ENCODE measurements at regions not wholly inside any gene's neighbourhood (a gene's known extent, or its start where the extent isn't known, plus 50 kb on each side); places are given as distances from the start of the nearest gene placed in this dataset.

DNA sequence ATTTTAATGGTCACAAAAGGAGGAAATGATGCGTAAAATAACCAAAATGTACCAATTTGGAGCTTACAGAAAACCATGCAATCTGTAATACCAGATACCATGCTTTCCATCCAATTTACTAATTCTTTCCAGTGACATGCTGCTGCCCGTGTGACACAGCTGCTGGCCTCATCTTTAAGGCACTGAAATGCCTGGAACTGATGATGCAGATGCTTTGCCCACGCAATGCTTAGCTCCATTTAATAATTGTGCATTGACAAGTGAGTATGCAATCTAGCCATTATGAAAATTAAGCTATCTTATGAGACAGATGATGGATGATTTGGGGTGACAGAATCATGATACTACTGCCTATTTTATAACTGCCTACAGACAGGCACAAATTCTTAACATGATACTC, 169.2 kb upstream of the CTNND2 start:
- H3K27ac ChIP-seq: no peak overlapping the region
- H3K9me3 ChIP-seq: no peaks in the 10 kb centered on the region
- no peak for DNase-seq
- no peaks in the 10 kb centered on the region for H3K4me1 ChIP-seq
- H3K4me3 ChIP-seq: no peak overlapping the region
- TF ChIP-seq, protein P1, sequence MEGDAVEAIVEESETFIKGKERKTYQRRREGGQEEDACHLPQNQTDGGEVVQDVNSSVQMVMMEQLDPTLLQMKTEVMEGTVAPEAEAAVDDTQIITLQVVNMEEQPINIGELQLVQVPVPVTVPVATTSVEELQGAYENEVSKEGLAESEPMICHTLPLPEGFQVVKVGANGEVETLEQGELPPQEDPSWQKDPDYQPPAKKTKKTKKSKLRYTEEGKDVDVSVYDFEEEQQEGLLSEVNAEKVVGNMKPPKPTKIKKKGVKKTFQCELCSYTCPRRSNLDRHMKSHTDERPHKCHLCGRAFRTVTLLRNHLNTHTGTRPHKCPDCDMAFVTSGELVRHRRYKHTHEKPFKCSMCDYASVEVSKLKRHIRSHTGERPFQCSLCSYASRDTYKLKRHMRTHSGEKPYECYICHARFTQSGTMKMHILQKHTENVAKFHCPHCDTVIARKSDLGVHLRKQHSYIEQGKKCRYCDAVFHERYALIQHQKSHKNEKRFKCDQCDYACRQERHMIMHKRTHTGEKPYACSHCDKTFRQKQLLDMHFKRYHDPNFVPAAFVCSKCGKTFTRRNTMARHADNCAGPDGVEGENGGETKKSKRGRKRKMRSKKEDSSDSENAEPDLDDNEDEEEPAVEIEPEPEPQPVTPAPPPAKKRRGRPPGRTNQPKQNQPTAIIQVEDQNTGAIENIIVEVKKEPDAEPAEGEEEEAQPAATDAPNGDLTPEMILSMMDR (IDR thresholded peaks at IDR 0.05): no peak
- no peak for TF ChIP-seq POLR2A (IDR thresholded peaks at IDR 0.05)
- H3K27me3 ChIP-seq: no peaks in the 10 kb centered on the region
- H3K36me3 ChIP-seq: no peaks in the 10 kb centered on the region

DNA sequence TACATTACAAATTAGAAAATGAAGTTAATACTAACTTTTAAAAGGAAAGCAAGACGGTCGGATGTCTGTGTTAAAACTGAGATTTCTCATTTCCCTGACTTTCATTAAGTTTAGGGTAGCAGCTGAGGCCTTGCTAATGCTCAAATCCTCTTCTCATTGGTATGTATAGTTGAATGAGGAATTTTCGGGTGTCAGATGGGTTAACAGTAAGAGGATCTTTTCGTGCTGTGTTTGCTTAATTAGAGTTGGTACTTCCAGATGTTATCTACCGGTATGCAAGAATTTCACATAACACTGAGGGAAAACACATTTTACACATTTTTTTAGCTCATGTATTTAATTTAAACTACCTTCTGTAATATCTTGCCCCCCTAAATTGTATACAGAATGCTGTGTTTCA, 168.2 kb upstream of the CTNND2 start:
- Histone ChIP-seq H3K9me3 (no peaks in the 10 kb centered on the region), H3K27me3 (no peaks in the 10 kb centered on the region), H3K4me1 (no peaks in the 10 kb centered on the region), H3K4me3 (no peak overlapping the region), H3K36me3 (no peaks in the 10 kb centered on the region), H3K27ac (no peak overlapping the region)
- no peak for DNase-seq
- TF ChIP-seq POLR2A (IDR thresholded peaks at IDR 0.05): no peak

DNA sequence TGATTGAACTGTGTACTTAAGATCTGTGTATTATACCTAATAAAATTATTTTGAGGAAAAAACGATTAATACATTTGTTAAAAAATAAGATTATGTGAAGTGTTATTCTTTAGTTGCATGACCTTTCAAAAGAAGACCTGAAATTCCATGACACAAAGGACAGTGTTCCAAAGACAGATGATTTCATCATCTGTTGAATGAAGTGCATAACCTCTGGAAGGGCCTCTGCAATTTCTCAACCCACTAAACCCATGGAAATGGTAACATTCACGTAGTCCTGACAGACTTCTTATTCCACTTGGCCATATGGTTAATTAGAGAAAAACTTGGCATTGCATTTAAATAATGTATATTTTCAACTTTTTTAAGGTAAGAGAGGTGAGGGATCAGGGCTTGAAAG, 167.2 kb upstream of the CTNND2 start:
- TF ChIP-seq, protein P1 (IDR thresholded peaks at IDR 0.05): no peak
- TF ChIP-seq POLR2A (IDR thresholded peaks at IDR 0.05): no peak
- no peak overlapping the region for H3K4me3 ChIP-seq
- no peaks in the 10 kb centered on the region for H3K36me3 ChIP-seq
- no peaks in the 10 kb centered on the region for H3K27me3 ChIP-seq
- no peaks in the 10 kb centered on the region for H3K9me3 ChIP-seq
- H3K4me1 ChIP-seq: no peaks in the 10 kb centered on the region
- no peak for DNase-seq
- H3K27ac ChIP-seq: no peak overlapping the region

DNA sequence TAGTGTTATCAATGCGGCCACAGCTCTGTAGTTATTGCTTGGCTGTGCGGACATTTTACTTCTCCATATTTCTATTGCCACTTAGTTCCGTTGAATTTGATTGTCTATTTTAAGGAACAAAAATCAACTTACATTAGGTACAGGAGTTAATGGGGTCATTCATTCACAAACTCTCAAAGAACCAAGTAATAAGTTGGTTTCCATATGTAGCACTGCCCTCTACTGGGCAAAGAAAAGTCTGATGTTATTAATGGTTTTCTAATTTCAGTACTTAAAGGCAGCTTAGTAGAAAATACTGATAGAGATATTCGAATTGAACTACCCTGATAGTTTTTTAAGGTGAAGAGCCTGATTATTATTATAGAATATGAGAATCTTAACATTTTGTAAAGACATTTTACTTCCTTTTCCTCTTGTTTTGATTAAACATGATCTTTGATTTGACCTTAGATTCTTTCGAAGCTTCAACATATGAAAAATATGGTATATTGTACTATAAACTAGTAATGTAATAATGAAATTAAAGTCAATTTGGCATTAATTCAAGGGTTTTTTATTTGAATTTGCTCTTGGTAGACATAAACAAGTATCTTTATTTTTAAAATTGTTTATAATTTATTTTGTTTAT, 119.5 kb upstream of the CTNND2 start:
- no peaks in the 10 kb centered on the region for H3K27me3 ChIP-seq
- no peak overlapping the region for H3K4me3 ChIP-seq
- no peaks in the 10 kb centered on the region for H3K36me3 ChIP-seq
- no peak for DNase-seq
- H3K9me3 ChIP-seq: no peaks in the 10 kb centered on the region
- H3K27ac ChIP-seq: no peak overlapping the region
- no peak for TF ChIP-seq POLR2A (IDR thresholded peaks at IDR 0.05)
- TF ChIP-seq, protein P1 (IDR thresholded peaks at IDR 0.05): peak in 4 of 6 experiments; percentile 39 to 51 (median 44)
- no peaks in the 10 kb centered on the region for H3K4me1 ChIP-seq

DNA sequence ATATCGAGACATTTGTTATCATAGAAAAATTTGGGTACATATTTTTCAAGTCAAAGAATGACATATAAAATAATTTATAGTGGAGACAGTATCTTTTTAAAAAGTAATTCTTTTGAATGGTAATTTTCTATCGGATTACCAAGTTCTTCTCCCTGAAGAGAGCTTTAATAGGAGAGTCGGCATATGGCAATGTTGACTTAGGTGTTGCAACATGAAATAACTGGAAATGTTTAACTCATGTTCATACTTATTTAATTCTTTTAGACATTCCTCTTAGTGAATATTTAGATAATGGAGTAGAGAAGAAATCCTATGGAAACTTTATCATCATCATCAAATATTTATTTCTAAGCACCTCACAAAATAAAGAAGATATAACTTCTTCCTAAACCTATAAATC, 118.2 kb upstream of the CTNND2 start:
- no peaks in the 10 kb centered on the region for H3K27me3 ChIP-seq
- no peak for TF ChIP-seq POLR2A (IDR thresholded peaks at IDR 0.05)
- TF ChIP-seq, protein P1 (IDR thresholded peaks at IDR 0.05): no peak
- no peak overlapping the region for H3K4me3 ChIP-seq
- no peaks in the 10 kb centered on the region for H3K9me3 ChIP-seq
- no peak overlapping the region for H3K27ac ChIP-seq
- H3K36me3 ChIP-seq: no peaks in the 10 kb centered on the region
- no peak for DNase-seq
- H3K4me1 ChIP-seq: no peaks in the 10 kb centered on the region

DNA sequence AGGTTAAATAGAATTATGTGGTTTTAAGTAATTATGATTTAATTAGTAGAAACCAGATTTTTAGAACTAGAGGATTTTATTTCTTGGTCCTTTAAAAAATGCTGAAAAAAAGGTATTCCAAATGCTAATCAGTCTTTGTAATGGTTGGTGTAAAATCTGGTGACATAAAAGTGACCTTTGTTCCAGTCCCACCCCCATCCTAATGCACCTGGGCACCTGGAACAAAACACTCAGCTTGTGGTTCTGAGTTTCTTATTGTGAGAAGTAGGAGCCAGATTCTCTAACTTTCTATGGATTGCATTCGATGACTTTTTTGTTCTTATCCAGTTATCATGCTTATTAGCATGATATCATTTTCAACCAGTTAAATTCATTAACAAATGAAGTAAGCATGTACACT, 115.1 kb upstream of the CTNND2 start:
- H3K36me3 ChIP-seq: no peaks in the 10 kb centered on the region
- DNase-seq: no peak
- no peaks in the 10 kb centered on the region for H3K9me3 ChIP-seq
- H3K27ac ChIP-seq: no peak overlapping the region
- no peak for TF ChIP-seq POLR2A (IDR thresholded peaks at IDR 0.05)
- TF ChIP-seq, protein P1 (IDR thresholded peaks at IDR 0.05): no peak
- no peaks in the 10 kb centered on the region for H3K4me1 ChIP-seq
- no peaks in the 10 kb centered on the region for H3K27me3 ChIP-seq
- no peak overlapping the region for H3K4me3 ChIP-seq

All from Peyer's patch (tissue), 4 donors.